GM18498 (cell line): ENCODE measurements at regions not wholly inside any gene's neighbourhood (a gene's known extent, or its start where the extent isn't known, plus 50 kb on each side); places are given as distances from the start of the nearest gene placed in this dataset.
"Not testable (repeated sequence)": the region's sequence is repeated elsewhere in the genome, so short reads cannot be mapped to it uniquely, and the experiment has no call there.

Experiments
- ATAC-seq: cut with Tn5 transposase; IDR thresholded peaks from one replicate; pipeline ENCODE4 v1.9.1; 2021; ENCODE audit warnings: mild to moderate bottlenecking, moderate library complexity; ENCODE audit not compliant: unreplicated experiment

GRCh38 chr3:152891678-152892077, 56.7 kb downstream of the P2RY1 start:
- ATAC-seq, result no peak

- no peak for ATAC-seq
Observed at GRCh38 chr3:152892446-152892845, 57.5 kb downstream of the P2RY1 start.

GRCh38 chr3:152893647-152894046, 58.7 kb downstream of the P2RY1 start:
- ATAC-seq, result no peak

- no peak for ATAC-seq
Observed at GRCh38 chr3:152899306-152899705, 64.4 kb downstream of the P2RY1 start.

GRCh38 chr3:152902141-152902669, 67.3 kb downstream of the P2RY1 start:
- no peak for ATAC-seq

GRCh38 chr3:152905631-152906030, 70.7 kb downstream of the P2RY1 start:
- no peak for ATAC-seq

GRCh38 chr3:152909180-152909883, 74.4 kb downstream of the P2RY1 start:
- ATAC-seq, result no peak

GRCh38 chr3:152910211-152910610, 75.3 kb downstream of the P2RY1 start:
- no peak for ATAC-seq

- no peak for ATAC-seq
Observed at GRCh38 chr3:152910966-152911365, 76.0 kb downstream of the P2RY1 start.

GRCh38 chr3:152914743-152915142, 79.8 kb downstream of the P2RY1 start:
- ATAC-seq, result not testable (repeated sequence)

- ATAC-seq, result no peak
Observed at GRCh38 chr3:152915695-152916094, 80.8 kb downstream of the P2RY1 start.

- no peak for ATAC-seq
Observed at GRCh38 chr3:152916753-152917279, 81.9 kb downstream of the P2RY1 start.

GRCh38 chr3:152921351-152921750, 86.4 kb downstream of the P2RY1 start:
- ATAC-seq, result no peak

GRCh38 chr3:152922554-152922953, 87.6 kb downstream of the P2RY1 start:
- ATAC-seq, result no peak

- no peak for ATAC-seq
Observed at GRCh38 chr3:152927131-152927530, 92.2 kb downstream of the P2RY1 start.

- no peak for ATAC-seq
Observed at GRCh38 chr3:152930516-152930915, 95.6 kb downstream of the P2RY1 start.

GRCh38 chr3:152937234-152937633, 102.3 kb downstream of the P2RY1 start:
- no peak for ATAC-seq

- no peak for ATAC-seq
Observed at GRCh38 chr3:152938974-152939636, 104.2 kb downstream of the P2RY1 start.

GRCh38 chr3:152941859-152942258, 106.9 kb downstream of the P2RY1 start:
- ATAC-seq, result no peak

GRCh38 chr3:152942366-152942765, 107.4 kb downstream of the P2RY1 start:
- no peak for ATAC-seq

- ATAC-seq, result no peak
Observed at GRCh38 chr3:152943645-152944044, 108.7 kb downstream of the P2RY1 start.

- no peak for ATAC-seq
Observed at GRCh38 chr3:152944671-152945070, 109.7 kb downstream of the P2RY1 start.
